ENCODE measurements at regions not wholly inside any gene's neighbourhood (a gene's known extent, or its start where the extent isn't known, plus 50 kb on each side); places are given as distances from the start of the nearest gene placed in this dataset.

DNA sequence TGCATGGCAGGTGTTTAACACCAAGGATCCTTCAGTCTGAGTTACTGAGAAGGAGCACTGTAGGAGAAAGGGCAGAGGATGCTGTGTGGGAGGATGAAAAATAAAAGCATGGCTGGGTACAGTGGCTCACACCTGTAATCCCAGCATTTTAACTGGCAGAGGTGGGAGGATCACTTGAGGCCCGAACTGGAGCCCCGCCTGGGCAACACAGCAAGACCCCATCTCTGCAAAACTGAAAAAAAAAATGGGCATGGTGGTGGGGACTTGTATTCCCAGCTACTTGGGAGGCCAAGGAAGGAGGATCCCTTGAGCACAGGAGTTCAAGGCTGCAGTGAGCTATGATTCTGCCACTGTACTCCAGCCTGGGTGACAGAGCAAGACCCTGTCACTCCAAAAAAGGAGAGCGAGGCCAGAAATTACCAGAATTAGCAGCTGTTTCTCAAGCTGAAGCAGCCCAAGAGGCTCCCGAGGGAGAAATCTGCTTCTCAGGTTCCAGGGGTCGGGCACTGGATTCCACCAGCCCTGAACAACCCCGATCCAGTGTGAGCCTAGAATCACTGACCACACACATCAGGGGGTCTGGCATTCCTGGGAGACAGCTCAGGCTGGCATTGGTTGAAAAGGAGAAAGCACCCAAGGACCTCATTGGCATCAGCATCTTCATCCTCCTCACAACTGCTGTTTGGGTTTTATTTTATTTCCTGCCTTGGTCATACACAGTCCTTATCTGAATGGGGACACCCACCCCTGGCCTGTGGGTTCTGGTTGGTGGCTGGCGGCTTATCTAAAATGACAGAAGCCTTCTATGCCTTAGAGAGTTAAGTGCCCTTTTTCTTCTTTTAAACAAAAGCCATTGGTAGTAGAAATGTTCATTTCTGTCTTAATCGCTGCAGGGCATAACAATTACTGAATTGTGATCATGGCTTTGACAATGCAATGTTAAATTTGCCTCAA lies 66.3 kb upstream of the TRIM2 start:
- TF ChIP-seq, protein P1, sequence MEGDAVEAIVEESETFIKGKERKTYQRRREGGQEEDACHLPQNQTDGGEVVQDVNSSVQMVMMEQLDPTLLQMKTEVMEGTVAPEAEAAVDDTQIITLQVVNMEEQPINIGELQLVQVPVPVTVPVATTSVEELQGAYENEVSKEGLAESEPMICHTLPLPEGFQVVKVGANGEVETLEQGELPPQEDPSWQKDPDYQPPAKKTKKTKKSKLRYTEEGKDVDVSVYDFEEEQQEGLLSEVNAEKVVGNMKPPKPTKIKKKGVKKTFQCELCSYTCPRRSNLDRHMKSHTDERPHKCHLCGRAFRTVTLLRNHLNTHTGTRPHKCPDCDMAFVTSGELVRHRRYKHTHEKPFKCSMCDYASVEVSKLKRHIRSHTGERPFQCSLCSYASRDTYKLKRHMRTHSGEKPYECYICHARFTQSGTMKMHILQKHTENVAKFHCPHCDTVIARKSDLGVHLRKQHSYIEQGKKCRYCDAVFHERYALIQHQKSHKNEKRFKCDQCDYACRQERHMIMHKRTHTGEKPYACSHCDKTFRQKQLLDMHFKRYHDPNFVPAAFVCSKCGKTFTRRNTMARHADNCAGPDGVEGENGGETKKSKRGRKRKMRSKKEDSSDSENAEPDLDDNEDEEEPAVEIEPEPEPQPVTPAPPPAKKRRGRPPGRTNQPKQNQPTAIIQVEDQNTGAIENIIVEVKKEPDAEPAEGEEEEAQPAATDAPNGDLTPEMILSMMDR (IDR thresholded peaks at IDR 0.05; ENCODE audit: low read depth, low read length), result no peak
- H3K4me3 ChIP-seq (ENCODE audit: low read depth, low read length), result no peak overlapping the region

DNA sequence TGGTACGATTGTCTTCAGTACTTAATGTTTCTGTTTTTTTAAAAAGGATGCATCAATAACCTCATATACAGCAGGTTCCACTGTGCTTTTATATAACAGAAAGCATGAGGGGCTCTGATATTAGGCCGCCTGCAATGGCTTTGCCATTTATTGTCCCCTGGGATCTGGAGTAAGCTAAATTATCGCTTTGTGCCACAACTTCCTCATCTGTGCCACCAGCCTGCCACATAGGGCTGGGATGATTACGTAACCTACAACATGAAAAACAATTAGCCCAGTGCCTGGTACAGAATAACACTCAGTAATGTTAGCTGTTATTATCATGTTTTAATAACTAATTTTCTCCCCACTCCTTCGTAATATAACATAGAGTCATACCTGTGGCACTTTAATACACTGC lies 65.5 kb upstream of the TRIM2 start:
- TF ChIP-seq, protein P1 (IDR thresholded peaks at IDR 0.05; ENCODE audit: low read depth, low read length), result no peak

DNA sequence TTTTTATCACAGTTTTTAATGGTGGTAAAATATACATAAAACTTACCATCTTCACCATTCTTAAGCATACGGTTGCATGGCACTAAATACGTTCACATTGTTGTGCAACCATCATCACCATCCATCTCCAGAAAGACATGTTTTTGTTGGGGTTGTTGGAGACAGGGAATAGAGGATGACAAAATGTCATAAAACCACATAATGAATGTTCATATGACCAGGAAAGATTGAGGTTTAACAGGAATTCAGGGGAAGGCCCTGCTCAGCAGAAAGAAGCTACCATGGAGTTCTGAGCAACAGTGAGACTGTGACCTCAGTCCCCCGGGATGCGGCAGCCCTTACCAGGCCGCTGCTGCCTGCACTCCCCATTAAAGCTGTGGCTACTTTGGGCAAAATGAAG lies 63.9 kb upstream of the TRIM2 start:
- TF ChIP-seq, protein P1 (IDR thresholded peaks at IDR 0.05; ENCODE audit: low read depth, low read length), result no peak

More for the DNA sequence above, 65.5 kb upstream of the TRIM2 start:
- H3K4me3 ChIP-seq (ENCODE audit: low read depth, low read length), result no peak overlapping the region

DNA sequence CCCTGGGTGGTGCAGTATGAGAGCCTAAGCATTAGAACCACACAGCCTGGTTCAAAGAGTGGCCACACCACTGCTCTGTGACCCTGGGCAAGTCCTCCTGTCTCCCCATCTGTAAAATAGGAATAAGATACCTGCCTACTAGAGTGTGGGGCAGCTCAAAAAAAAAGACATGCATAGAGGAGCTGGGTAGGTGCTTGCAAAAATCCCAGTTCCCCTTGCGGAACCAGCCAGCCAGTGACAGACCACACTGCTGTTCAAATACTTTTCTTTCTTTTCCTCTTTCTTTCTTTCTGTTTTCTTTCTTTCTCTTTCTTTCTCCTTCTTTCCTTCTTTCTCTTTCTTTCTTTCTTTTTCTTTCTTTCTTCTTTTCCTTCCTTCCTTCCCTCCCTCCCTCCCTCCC lies 63.0 kb upstream of the TRIM2 start:
- TF ChIP-seq, protein P1 (IDR thresholded peaks at IDR 0.05; ENCODE audit: low read depth, low read length), result no peak

More for the DNA sequence above, 63.9 kb upstream of the TRIM2 start:
- no peak overlapping the region for H3K4me3 ChIP-seq (ENCODE audit: low read depth, low read length)

DNA sequence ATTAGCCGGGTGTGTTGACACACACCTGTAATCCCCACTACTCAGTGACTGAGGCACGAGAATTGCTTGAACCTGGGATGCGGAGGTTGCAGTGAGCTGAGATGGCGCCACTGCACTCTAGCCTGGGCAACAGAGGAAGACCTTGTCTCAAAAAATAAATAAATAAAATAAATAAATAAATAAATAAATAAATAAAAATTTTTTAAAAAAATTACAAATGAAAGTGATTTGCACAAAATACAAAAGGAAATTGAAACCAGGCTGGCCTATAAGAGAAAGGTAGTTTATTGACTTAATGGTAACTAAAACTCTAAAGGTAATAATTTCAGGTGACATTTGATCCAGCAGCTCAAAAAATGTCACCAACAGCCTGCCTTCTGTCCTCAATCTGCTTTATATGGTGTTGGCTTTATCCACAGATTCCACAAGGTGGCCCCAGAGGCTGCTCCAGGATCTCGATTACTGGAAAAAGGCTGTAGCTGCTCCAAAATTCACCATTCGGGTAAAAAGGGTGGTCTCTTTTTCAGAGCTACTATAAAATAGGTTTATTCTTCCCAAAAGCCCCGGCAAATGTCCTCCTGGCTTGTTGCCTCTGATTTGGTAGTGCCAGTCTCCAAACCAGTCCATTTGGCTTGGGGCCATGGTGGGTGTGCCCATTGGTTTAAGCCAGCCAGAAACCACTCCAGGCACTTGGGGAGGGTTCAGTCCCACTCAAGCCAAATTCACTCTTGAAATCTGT lies 61.4 kb upstream of the TRIM2 start:
- no peak overlapping the region for H3K4me3 ChIP-seq (ENCODE audit: low read depth, low read length)
- TF ChIP-seq, protein P1 (IDR thresholded peaks at IDR 0.05; ENCODE audit: low read depth, low read length), result peak; percentile 77

More for the DNA sequence above, 63.0 kb upstream of the TRIM2 start:
- H3K4me3 ChIP-seq (ENCODE audit: low read depth, low read length), result no peak overlapping the region

DNA sequence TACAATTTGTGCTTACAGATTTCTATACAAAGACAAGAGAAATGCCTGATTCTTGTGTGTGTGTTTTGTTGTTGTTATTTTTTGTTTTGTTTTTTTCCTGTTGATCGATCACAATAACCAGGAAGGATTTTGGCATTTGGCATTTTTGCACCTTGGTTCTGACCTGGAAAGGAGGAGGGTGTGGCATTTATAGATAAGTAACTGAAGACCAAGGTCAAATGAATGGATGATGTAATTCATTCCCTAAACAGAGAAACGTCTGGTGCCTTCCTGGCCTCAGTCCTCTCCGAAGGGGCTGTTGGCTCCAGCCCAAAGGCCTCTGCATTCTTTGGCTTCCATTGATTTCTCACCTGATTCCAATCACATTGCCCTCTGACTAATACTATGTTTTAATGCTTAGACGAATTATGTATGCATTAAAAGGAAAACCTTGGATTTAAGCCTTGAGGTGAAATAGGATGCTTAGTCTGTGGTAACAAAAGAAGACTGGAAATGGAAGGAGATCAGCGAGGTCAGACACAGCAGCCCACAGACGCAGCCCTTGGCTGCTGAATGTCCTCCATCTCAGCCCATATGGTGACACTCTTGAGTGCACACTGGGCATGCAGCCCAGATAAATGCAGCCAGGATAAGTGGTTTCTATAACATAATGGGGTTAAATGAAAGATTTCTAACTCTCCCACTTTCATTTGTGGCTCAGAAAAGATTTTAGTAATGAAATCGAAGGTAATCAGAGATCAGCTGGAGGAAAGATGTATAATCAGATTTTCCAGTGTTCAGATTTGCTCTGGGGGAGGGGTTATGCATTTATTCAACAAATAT lies 60.5 kb upstream of the TRIM2 start:
- TF ChIP-seq, protein P1 (IDR thresholded peaks at IDR 0.05; ENCODE audit: low read depth, low read length), result no peak
- no peak overlapping the region for H3K4me3 ChIP-seq (ENCODE audit: low read depth, low read length)
